Colonic mucosa (tissue), 4 donors: ENCODE measurements at regions not wholly inside any gene's neighbourhood (a gene's known extent, or its start where the extent isn't known, plus 50 kb on each side); places are given as distances from the start of the nearest gene placed in this dataset.

ENCODE experiments used
- DNase-seq: peaks from one replicate; pipeline ENCODE4 v3.0.0-alpha.2; 2020
- H3K27ac ChIP-seq: fragments of 200-600 bp; one replicate; pipeline ENCODE4 v1.8.0; 2021
- H3K27me3 ChIP-seq: fragments of 200-600 bp; one replicate; pipeline ENCODE4 v1.8.0; 2021
- H3K36me3 ChIP-seq: fragments of 200-600 bp; one replicate; pipeline ENCODE4 v1.8.0; 2021
- H3K4me1 ChIP-seq: fragments of 200-600 bp; one replicate; pipeline ENCODE4 v1.8.0; 2021; ENCODE audit warnings: mild to moderate bottlenecking
- H3K4me3 ChIP-seq: fragments of 200-600 bp; one replicate; pipeline ENCODE4 v1.8.0; 2021
- H3K9ac ChIP-seq, 2 donors: one replicate each; pipeline ENCODE4 v1.7.0; 2013; ENCODE audit warnings: control low read depth in 2 of 2, low read depth in 2 of 2, low read length in 2 of 2
- H3K9me3 ChIP-seq: fragments of 200-600 bp; one replicate; pipeline ENCODE4 v1.8.0; 2021
- CTCF ChIP-seq: fragments of 200-600 bp; IDR thresholded peaks from one replicate; pipeline ENCODE4 v1.8.0; 2022; ENCODE audit warnings: antibody characterized with exemption, mild to moderate bottlenecking
- intact Hi-C: fragments of 100-400 bp; cut with DNase I; formaldehyde crosslinking; loops from one replicate; pipeline ENCODE4 v1.14.1; 2022
- donor health status: healthy.
- donor health status: DM: no; HTN: no; CAD: no.
- donor health status: DM: no; HTN: no; CAD: no.

GRCh38 chr7:126211875-126212274 is 1040.9 kb downstream of the GRM8 start:
- Histone ChIP-seq H3K9me3 (no peaks in the 10 kb centered on the region), H3K4me3 (no peak overlapping the region), H3K36me3 (no peaks in the 10 kb centered on the region), H3K27ac (no peak overlapping the region), H3K9ac (no peak overlapping the region), H3K27me3 (no peaks in the 10 kb centered on the region), H3K4me1 (no peaks in the 10 kb centered on the region)
- intact Hi-C loops, result no loop called here
- DNase-seq, result no peak
- no peak for TF ChIP-seq CTCF

- Histone ChIP-seq H3K9me3 (no peaks in the 10 kb centered on the region), H3K9ac (no peak overlapping the region), H3K4me3 (no peak overlapping the region), H3K36me3 (no peaks in the 10 kb centered on the region), H3K27ac (no peak overlapping the region), H3K4me1 (no peaks in the 10 kb centered on the region), H3K27me3 (no peaks in the 10 kb centered on the region)
- intact Hi-C loops, result no loop called here
- no peak for TF ChIP-seq CTCF
- no peak for DNase-seq
These were observed 1042.0 kb downstream of the GRM8 start for GRCh38 chr7:126210707-126211106.

GRCh38 chr7:126203185-126203584 is 1049.6 kb downstream of the GRM8 start:
- Histone ChIP-seq H3K4me3 (no peak overlapping the region), H3K9ac (no peak overlapping the region), H3K4me1 (no peaks in the 10 kb centered on the region), H3K9me3 (no peaks in the 10 kb centered on the region), H3K27me3 (no peaks in the 10 kb centered on the region), H3K27ac (no peak overlapping the region), H3K36me3 (no peaks in the 10 kb centered on the region)
- TF ChIP-seq CTCF, result no peak
- intact Hi-C loops, result no loop called here
- DNase-seq, result no peak

- Histone ChIP-seq H3K9me3 (no peaks in the 10 kb centered on the region), H3K9ac (no peak overlapping the region), H3K4me1 (no peaks in the 10 kb centered on the region), H3K36me3 (no peaks in the 10 kb centered on the region), H3K27me3 (no peaks in the 10 kb centered on the region), H3K27ac (no peak overlapping the region), H3K4me3 (no peak overlapping the region)
- intact Hi-C loops, result no loop called here
- no peak for DNase-seq
- no peak for TF ChIP-seq CTCF
These were observed 1050.6 kb downstream of the GRM8 start for GRCh38 chr7:126202177-126202576.

GRCh38 chr7:126185959-126186580 is 1066.7 kb downstream of the GRM8 start:
- H3K9ac ChIP-seq, result no peak overlapping the region
- DNase-seq, result no peak
- no peak overlapping the region for H3K4me3 ChIP-seq
- no peaks in the 10 kb centered on the region for H3K4me1 ChIP-seq
- no peaks in the 10 kb centered on the region for H3K36me3 ChIP-seq
- no peak overlapping the region for H3K27ac ChIP-seq
- no peak for TF ChIP-seq CTCF
- intact Hi-C loops, result no loop called here
- no peaks in the 10 kb centered on the region for H3K27me3 ChIP-seq
- no peaks in the 10 kb centered on the region for H3K9me3 ChIP-seq

- Histone ChIP-seq H3K27ac (no peak overlapping the region), H3K9me3 (no peaks in the 10 kb centered on the region), H3K27me3 (no peaks in the 10 kb centered on the region), H3K36me3 (no peaks in the 10 kb centered on the region), H3K9ac (no peak overlapping the region), H3K4me1 (no peaks in the 10 kb centered on the region), H3K4me3 (no peak overlapping the region)
- intact Hi-C loops, result no loop called here
- no peak for TF ChIP-seq CTCF
- DNase-seq, result no peak
These were observed 1072.8 kb downstream of the GRM8 start for GRCh38 chr7:126179916-126180315.
